Ectodermal cell (in vitro differentiated cells): ENCODE measurements at regions not wholly inside any gene's neighbourhood (a gene's known extent, or its start where the extent isn't known, plus 50 kb on each side); places are given as distances from the start of the nearest gene placed in this dataset.

Source experiments
- H3K27ac ChIP-seq: 2 replicates; pipeline ENCODE4 v1.7.0; 2013; ENCODE audit warnings: mild to moderate bottlenecking, low read depth, low read length; ENCODE audit not compliant: insufficient read depth, poor library complexity, severe bottlenecking
- H3K27me3 ChIP-seq: 2 replicates; pipeline ENCODE4 v1.7.0; 2013; ENCODE audit warnings: mild to moderate bottlenecking, low read length; ENCODE audit not compliant: insufficient read depth, control insufficient read depth, poor library complexity, severe bottlenecking
- H3K36me3 ChIP-seq: one replicate; pipeline ENCODE4 v1.7.0; 2013; ENCODE audit warnings: low read length; ENCODE audit not compliant: control insufficient read depth, insufficient read depth
- H3K4me1 ChIP-seq: one replicate; pipeline ENCODE4 v1.7.0; 2013; ENCODE audit warnings: low read length; ENCODE audit not compliant: control insufficient read depth, insufficient read depth
- H3K4me3 ChIP-seq: 2 replicates; pipeline ENCODE4 v1.7.0; 2013; ENCODE audit warnings: low read depth, low read length, control low read depth; ENCODE audit not compliant: insufficient read depth
- H3K9me3 ChIP-seq: 2 replicates; pipeline ENCODE4 v1.7.0; 2013; ENCODE audit warnings: mild to moderate bottlenecking, low read length, moderate library complexity; ENCODE audit not compliant: control insufficient read depth
- WGBS, 2 experiments: methylation state at CpG; one replicate each; pipeline ENCODE4 v1.1.7; 2013; ENCODE audit warnings: missing lambda C conversion rate in 2 of 2; 5-methylcytosine and 5-hydroxymethylcytosine counted together

DNA sequence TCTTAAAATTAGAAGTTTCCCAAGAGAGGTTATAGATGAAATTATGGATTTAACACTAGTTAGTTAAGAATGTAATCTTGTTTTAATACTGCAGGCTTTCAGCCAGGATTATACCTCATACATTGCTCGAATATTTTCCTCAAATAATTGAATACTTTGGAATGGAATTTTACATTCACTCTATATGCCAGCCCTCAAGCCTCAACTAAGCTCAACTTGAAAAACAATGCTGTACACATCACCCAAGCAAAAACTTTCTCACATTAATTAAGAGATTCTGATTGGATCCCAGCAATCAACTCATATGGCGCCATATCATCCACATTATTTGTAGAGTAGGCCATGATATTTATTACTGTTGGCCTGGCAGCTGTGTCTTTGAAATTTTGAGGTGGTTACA is 710.7 kb upstream of the ADAMTS5 start:
- Histone ChIP-seq H3K4me3 (no peak overlapping the region), H3K27ac (no peak overlapping the region), H3K9me3 (no peaks in the 10 kb centered on the region), H3K4me1 (no peaks in the 10 kb centered on the region), H3K27me3 (no peaks in the 10 kb centered on the region), H3K36me3 (no peaks in the 10 kb centered on the region)
- 75 to 78% methylated on average over 2 of the region's 2 CpGs for WGBS, 2 experiments

DNA sequence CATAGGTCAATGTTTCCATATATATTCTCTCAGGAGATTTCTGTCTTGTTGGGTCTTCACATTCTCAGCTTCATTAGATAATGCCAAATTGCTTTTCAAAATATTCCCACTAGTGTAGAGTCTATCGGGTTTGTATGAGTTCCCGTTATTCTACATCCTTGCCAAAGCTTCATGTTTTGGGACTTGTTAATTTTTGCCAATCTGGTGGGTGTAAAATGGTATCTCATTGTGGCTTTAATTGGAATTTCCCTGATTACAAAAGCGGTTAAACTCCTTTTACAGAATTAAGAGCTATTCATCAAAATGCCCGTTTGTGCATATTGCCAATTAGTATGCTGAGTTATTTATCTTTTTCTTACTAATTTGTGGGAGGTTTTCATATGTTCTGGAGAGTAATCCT is 708.4 kb upstream of the ADAMTS5 start:
- WGBS, 2 experiments, result 97 to 100% methylated on average over 2 to 4 of the region's 4 CpGs
- Histone ChIP-seq H3K9me3 (no peaks in the 10 kb centered on the region), H3K4me3 (no peak overlapping the region), H3K4me1 (no peaks in the 10 kb centered on the region), H3K36me3 (no peaks in the 10 kb centered on the region), H3K27me3 (no peaks in the 10 kb centered on the region), H3K27ac (no peak overlapping the region)

DNA sequence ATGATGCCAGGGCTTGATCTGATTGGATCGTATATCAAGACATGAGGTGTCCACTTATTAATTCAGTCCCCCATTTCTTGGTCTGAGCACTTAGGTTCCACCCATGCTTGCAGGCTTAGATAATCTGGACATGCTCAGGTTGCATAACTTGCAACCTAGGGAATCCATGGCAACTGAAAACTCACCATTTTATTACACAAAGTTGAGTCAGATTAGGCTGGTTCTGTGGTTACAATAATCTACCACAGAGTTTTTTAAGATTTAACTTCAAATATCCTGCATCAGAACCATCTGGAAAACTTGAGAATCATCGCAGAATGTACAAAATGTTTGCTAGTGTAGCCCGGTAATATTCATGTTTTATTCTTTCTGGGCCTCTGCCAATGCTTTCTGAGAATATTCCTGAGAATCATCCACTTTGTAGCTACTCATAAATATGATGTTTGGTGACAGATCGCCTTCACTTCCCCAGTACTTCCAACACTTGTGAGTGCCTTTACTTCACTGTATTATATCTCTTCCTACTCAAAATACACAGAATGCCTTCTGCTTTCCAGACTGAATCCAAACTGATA is 707.2 kb upstream of the ADAMTS5 start:
- H3K27me3 ChIP-seq, result no peaks in the 10 kb centered on the region
- H3K36me3 ChIP-seq, result no peaks in the 10 kb centered on the region
- H3K4me1 ChIP-seq, result no peaks in the 10 kb centered on the region
- H3K4me3 ChIP-seq, result no peak overlapping the region
- H3K27ac ChIP-seq, result no peak overlapping the region
- no peaks in the 10 kb centered on the region for H3K9me3 ChIP-seq
- 91 to 94% methylated on average over 4 of the region's 4 CpGs for WGBS, 2 experiments

DNA sequence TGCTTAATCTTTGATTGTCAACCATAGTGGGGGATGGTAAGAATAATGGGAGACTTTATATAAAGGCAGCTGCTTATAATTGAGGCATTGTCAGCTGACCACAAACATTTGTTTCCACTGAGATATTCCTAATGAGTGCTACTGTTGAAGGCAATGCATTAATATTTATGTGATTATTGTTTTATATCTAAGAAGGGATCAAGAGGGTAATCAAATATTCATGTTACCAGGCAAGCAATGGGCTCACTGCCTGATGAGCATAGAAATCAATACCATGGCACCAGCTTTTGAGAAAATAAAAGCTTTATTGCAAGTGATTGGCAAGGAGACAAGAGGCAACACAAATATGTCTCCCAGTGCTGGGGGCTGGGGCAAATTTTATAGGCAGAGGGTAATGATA is 706.7 kb upstream of the ADAMTS5 start:
- Histone ChIP-seq H3K27ac (no peak overlapping the region), H3K4me3 (no peak overlapping the region), H3K27me3 (no peaks in the 10 kb centered on the region), H3K4me1 (no peaks in the 10 kb centered on the region), H3K36me3 (no peaks in the 10 kb centered on the region), H3K9me3 (no peaks in the 10 kb centered on the region)

DNA sequence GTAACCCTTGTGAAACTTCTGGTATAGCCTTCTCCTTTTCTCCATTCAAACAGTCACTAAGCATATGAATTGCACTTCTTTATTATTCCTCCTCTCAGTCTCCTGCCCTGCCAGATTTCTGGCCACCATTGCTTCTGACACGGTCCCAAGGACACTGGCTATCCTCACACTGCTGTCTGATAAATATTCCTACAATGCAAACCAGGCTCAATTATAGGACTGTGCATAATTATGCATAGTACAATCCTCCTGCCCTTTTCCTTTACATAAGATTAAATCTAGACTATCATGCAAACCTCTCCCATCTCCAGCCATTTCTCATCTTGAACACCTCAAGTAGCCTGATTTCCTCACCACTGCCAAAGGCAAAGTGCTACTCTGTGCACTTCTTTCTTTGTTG is 704.3 kb upstream of the ADAMTS5 start:
- Histone ChIP-seq H3K4me3 (no peak overlapping the region), H3K9me3 (no peaks in the 10 kb centered on the region), H3K36me3 (no peaks in the 10 kb centered on the region), H3K4me1 (no peaks in the 10 kb centered on the region), H3K27me3 (no peaks in the 10 kb centered on the region), H3K27ac (no peak overlapping the region)
- WGBS, 2 experiments, result 48 to 88% methylated on average over 1 of the region's 1 CpG

DNA sequence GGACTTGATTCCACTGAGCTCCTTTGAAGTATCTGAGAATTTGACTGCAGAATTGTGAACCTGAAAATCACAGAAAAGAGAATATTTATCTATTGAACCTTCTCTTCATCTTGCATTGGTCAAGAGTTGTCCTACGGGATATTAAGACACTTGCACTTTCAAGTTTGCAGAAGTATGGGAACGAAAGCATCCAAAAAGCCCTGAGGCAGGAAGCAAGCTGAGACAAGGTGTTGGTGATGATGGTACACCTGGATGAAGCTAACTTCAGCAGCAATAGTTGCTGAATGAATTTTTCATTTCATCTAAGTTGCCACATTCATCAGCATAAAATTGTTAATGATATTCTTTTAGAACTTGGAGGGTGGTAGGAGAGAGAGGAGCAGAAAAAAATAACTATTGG is 686.6 kb upstream of the ADAMTS5 start:
- Histone ChIP-seq H3K4me3 (no peak overlapping the region), H3K9me3 (no peaks in the 10 kb centered on the region), H3K36me3 (no peaks in the 10 kb centered on the region), H3K27ac (no peak overlapping the region), H3K4me1 (no peaks in the 10 kb centered on the region), H3K27me3 (no peaks in the 10 kb centered on the region)
- WGBS, 2 experiments, result 88 to 96% methylated on average over 2 of the region's 2 CpGs

DNA sequence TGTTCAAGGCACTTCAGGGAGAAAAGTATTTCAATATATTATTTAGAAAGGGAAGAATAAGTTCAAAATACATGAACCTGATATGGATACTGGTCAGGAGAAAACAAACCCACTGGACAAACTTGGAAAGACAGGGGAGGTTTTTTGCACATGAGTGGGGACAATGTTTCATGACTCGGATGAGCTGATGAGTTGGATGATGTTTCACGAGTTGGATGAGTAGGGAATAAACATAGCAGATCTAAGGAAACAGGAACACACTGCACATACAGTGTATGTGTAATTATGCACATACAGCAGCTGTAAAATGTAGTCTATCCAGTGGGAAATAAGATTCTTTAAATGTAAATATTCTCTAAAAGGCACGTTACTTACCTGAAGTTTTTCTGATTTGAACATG is 682.9 kb upstream of the ADAMTS5 start:
- 95 to 97% methylated on average over 3 of the region's 3 CpGs for WGBS, 2 experiments
- Histone ChIP-seq H3K4me3 (no peak overlapping the region), H3K27ac (no peak overlapping the region), H3K27me3 (no peaks in the 10 kb centered on the region), H3K4me1 (no peaks in the 10 kb centered on the region), H3K36me3 (no peaks in the 10 kb centered on the region), H3K9me3 (no peaks in the 10 kb centered on the region)

DNA sequence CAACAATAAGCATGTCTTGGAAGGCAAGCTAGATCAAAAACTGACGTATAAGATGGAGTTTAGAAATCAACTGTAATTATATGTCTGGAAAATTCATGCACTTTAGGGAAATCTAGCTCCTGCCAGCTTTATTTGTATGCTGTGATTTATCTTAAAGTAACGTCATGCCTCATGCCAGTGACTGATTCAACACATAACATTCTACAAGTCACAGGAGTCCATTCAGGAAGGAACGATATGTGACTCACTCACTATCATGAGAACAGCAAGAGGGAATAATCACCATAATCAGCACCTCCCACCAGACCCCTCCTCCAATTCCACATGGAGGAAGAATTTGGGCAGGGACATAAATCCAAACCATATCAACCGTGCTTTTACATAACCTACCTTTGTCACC is 682.4 kb upstream of the ADAMTS5 start:
- Histone ChIP-seq H3K36me3 (no peaks in the 10 kb centered on the region), H3K9me3 (no peaks in the 10 kb centered on the region), H3K27ac (no peak overlapping the region), H3K4me1 (no peaks in the 10 kb centered on the region), H3K4me3 (no peak overlapping the region), H3K27me3 (no peaks in the 10 kb centered on the region)
- 91 to 92% methylated on average over 4 of the region's 4 CpGs for WGBS, 2 experiments

DNA sequence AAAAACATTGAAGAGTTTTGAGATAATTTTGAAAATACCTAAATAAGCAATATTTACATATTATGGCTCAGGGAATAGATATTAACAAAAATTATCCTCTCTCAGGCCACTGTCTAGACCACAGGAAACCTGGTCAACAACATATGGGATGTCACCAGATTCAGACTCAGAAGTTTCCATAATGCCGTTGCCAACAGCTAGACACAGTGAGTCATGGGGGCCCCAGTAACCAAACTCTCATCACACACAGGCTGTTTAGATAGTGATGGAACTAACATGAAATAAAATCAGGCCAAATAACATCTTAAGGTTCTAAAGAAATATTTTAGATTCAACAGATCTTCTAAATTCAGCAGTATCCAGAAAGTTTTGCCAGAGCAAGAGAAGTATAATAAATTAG is 681.7 kb upstream of the ADAMTS5 start:
- H3K27ac ChIP-seq, result no peak overlapping the region
- no peaks in the 10 kb centered on the region for H3K4me1 ChIP-seq
- H3K36me3 ChIP-seq, result no peaks in the 10 kb centered on the region
- H3K9me3 ChIP-seq, result no peaks in the 10 kb centered on the region
- H3K4me3 ChIP-seq, result no peak overlapping the region
- no peaks in the 10 kb centered on the region for H3K27me3 ChIP-seq
- 100% methylated on average over 1 of the region's 1 CpG for WGBS, 2 experiments

DNA sequence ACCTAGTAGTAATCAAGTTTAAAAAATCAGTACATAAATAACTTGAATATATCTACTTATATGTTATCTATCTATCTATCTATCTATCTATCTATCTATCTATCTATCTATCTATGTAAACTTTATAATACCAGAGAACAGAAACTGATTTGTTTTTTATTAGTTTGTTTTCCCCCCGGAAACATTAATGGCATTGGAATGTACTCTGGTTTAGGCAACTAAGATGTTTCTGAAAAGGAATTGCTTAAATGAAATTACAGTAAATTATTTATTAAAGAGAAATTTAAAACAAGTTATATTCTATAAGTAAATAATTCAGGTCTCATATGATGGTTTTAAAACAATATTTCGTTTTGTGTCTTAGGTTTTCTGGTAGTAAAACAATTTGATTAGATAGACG is 681.0 kb upstream of the ADAMTS5 start:
- Histone ChIP-seq H3K4me1 (no peaks in the 10 kb centered on the region), H3K27me3 (no peaks in the 10 kb centered on the region), H3K36me3 (no peaks in the 10 kb centered on the region), H3K9me3 (no peaks in the 10 kb centered on the region), H3K27ac (no peak overlapping the region), H3K4me3 (no peak overlapping the region)
- WGBS, 2 experiments, result no CpG with 5 or more reads among the region's 3 CpGs

DNA sequence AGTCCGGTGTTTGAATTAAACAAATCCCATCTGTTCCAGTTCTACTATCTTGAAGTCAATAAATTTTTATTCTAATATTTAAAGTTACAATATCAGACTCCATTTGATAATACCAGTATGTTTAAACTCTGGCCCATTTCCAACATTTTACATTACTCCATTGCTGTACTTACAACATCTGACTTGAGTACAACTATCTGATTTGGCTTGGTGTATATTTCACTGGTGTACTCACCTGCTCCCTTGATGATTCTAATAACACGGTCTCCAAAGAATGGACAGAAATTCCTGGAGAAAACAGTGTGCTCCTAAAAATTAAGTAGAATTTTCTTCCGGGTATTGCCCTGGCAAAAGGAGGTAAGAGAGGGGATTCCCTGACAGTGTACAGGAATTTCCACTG is 680.5 kb upstream of the ADAMTS5 start:
- no peaks in the 10 kb centered on the region for H3K9me3 ChIP-seq
- H3K36me3 ChIP-seq, result no peaks in the 10 kb centered on the region
- no peak overlapping the region for H3K27ac ChIP-seq
- no peaks in the 10 kb centered on the region for H3K4me1 ChIP-seq
- H3K4me3 ChIP-seq, result no peak overlapping the region
- WGBS, 2 experiments, result 96 to 100% methylated on average over 3 of the region's 3 CpGs
- no peaks in the 10 kb centered on the region for H3K27me3 ChIP-seq
